Tibial nerve (tissue), 4 donors: ENCODE measurements at regions not wholly inside any gene's neighbourhood (a gene's known extent, or its start where the extent isn't known, plus 50 kb on each side); places are given as distances from the start of the nearest gene placed in this dataset.

Experiments used
- DNase-seq, 2 donors: peaks; one replicate each; pipeline ENCODE4 v3.0.0-alpha.2; 2019; ENCODE audit warnings: low spot score in 2 of 2
- H3K27ac ChIP-seq, 4 donors: fragments of 200-600 bp; sonication (generic) in 3 of 4; one replicate each; pipeline ENCODE4 v1.5.1; 2017 to 2019; ENCODE audit warnings: mild to moderate bottlenecking in 1 of 4
- H3K27me3 ChIP-seq, 2 donors: fragments of 200-600 bp; sonication (generic) in 1 of 2; one replicate each; pipeline versions ENCODE4 v1.5.1 to v1.6.0; 2017 to 2019
- H3K36me3 ChIP-seq, 3 donors: fragments of 200-600 bp; sonication (generic); one replicate each; pipeline ENCODE4 v1.5.1; 2018 to 2019
- H3K4me1 ChIP-seq, 4 donors: fragments of 200-600 bp; sonication (generic) in 3 of 4; one replicate each; pipeline ENCODE4 v1.5.1; 2017 to 2019
- H3K4me3 ChIP-seq, 4 donors: fragments of 200-600 bp; sonication (generic) in 3 of 4; one replicate each; pipeline ENCODE4 v1.5.1; 2017 to 2019; ENCODE audit warnings: mild to moderate bottlenecking in 1 of 4, moderate library complexity in 1 of 4
- H3K9me3 ChIP-seq, 4 donors: fragments of 200-600 bp; sonication (generic) in 3 of 4; one replicate each; pipeline ENCODE4 v1.5.1; 2017 to 2019
- EP300 ChIP-seq, 2 donors: sonication (generic); formaldehyde crosslinking; IDR thresholded peaks; one replicate each; pipeline ENCODE4 v1.6.1; 2017; ENCODE audit warnings: antibody characterized with exemption in 2 of 2, mild to moderate bottlenecking in 1 of 2
- POLR2A ChIP-seq, 2 donors: fragments of 450-650 bp; IDR thresholded peaks; one replicate each; pipeline ENCODE4 v1.6.1; 2017; ENCODE audit warnings: antibody characterized with exemption in 2 of 2, mild to moderate bottlenecking in 2 of 2, moderate library complexity in 2 of 2
- WGBS, 2 donors: methylation state at CpG; one replicate each; pipeline ENCODE4 v1.1.5; 2018; 5-methylcytosine and 5-hydroxymethylcytosine counted together
- TF ChIP-seq, protein P1 (sequence below), 5 experiments: fragments of 200-600 bp in 3 of 5; fragments of 450-650 bp in 2 of 5; sonication (generic) in 3 of 5; IDR thresholded peaks; one replicate each; pipeline ENCODE4 v1.5.1; 2016 to 2019; ENCODE audit warnings: antibody characterized with exemption in 5 of 5, mild to moderate bottlenecking in 3 of 5, moderate library complexity in 2 of 5

- Histone ChIP-seq H3K9me3 (no peaks in the 10 kb centered on the region), H3K36me3 (no peaks in the 10 kb centered on the region), H3K27ac (no peak overlapping the region), H3K27me3 (no peaks in the 10 kb centered on the region), H3K4me3 (no peak overlapping the region), H3K4me1 (no peaks in the 10 kb centered on the region)
- TF ChIP-seq POLR2A (IDR thresholded peaks at IDR 0.05) (no peak), EP300 (IDR thresholded peaks at IDR 0.05) (no peak)
- TF ChIP-seq, protein P1, sequence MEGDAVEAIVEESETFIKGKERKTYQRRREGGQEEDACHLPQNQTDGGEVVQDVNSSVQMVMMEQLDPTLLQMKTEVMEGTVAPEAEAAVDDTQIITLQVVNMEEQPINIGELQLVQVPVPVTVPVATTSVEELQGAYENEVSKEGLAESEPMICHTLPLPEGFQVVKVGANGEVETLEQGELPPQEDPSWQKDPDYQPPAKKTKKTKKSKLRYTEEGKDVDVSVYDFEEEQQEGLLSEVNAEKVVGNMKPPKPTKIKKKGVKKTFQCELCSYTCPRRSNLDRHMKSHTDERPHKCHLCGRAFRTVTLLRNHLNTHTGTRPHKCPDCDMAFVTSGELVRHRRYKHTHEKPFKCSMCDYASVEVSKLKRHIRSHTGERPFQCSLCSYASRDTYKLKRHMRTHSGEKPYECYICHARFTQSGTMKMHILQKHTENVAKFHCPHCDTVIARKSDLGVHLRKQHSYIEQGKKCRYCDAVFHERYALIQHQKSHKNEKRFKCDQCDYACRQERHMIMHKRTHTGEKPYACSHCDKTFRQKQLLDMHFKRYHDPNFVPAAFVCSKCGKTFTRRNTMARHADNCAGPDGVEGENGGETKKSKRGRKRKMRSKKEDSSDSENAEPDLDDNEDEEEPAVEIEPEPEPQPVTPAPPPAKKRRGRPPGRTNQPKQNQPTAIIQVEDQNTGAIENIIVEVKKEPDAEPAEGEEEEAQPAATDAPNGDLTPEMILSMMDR (IDR thresholded peaks at IDR 0.05) = no peak
- WGBS, 2 donors = 75 to 85% methylated on average over 2 of the region's 2 CpGs
- DNase-seq = no peak
Measured at GRCh38 chr2:117738991-117739839, 75.3 kb upstream of the DDX18 start.

- DNase-seq = no peak
- 32 to 39% methylated on average over 5 of the region's 5 CpGs for WGBS, 2 donors
- H3K27me3 ChIP-seq = no peaks in the 10 kb centered on the region
- no peak overlapping the region for H3K27ac ChIP-seq
- TF ChIP-seq, protein P1 (IDR thresholded peaks at IDR 0.05) = no peak
- TF ChIP-seq EP300 (IDR thresholded peaks at IDR 0.05) = no peak
- no peak for TF ChIP-seq POLR2A (IDR thresholded peaks at IDR 0.05)
- no peaks in the 10 kb centered on the region for H3K4me1 ChIP-seq
- H3K36me3 ChIP-seq = no peaks in the 10 kb centered on the region
- H3K4me3 ChIP-seq = no peak overlapping the region
- H3K9me3 ChIP-seq = peaks cover 0 to 7% (median 0%) of the 10 kb centered on the region in 4 donors
Measured at GRCh38 chr2:117745537-117745936, 69.0 kb upstream of the DDX18 start.

- H3K27ac ChIP-seq = no peak overlapping the region
- WGBS, 2 donors = 72 to 81% methylated on average over 2 of the region's 2 CpGs
- H3K4me3 ChIP-seq = no peak overlapping the region
- H3K27me3 ChIP-seq = no peaks in the 10 kb centered on the region
- peaks cover 0 to 3% (median 0%) of the 10 kb centered on the region in 4 donors for H3K9me3 ChIP-seq
- no peaks in the 10 kb centered on the region for H3K4me1 ChIP-seq
- DNase-seq = no peak
- no peaks in the 10 kb centered on the region for H3K36me3 ChIP-seq
- TF ChIP-seq EP300 (IDR thresholded peaks at IDR 0.05) (no peak), POLR2A (IDR thresholded peaks at IDR 0.05) (no peak)
- TF ChIP-seq, protein P1 (IDR thresholded peaks at IDR 0.05) = no peak
Measured at GRCh38 chr2:117755768-117756167, 58.7 kb upstream of the DDX18 start.

- Histone ChIP-seq H3K27me3 (no peaks in the 10 kb centered on the region), H3K9me3 (no peaks in the 10 kb centered on the region), H3K4me3 (no peak overlapping the region), H3K27ac (no peak overlapping the region), H3K4me1 (peaks cover 0 to 5% (median 0%) of the 10 kb centered on the region in 4 donors), H3K36me3 (no peaks in the 10 kb centered on the region)
- TF ChIP-seq POLR2A (IDR thresholded peaks at IDR 0.05) (no peak), EP300 (IDR thresholded peaks at IDR 0.05) (no peak)
- TF ChIP-seq, protein P1 (IDR thresholded peaks at IDR 0.05) = no peak
- 73 to 92% methylated on average over 1 of the region's 1 CpG for whole genome bisulfite sequencing, 2 donors
- DNase-seq = no peak
Measured at GRCh38 chr2:117760916-117761315, 53.6 kb upstream of the DDX18 start.

DNA sequence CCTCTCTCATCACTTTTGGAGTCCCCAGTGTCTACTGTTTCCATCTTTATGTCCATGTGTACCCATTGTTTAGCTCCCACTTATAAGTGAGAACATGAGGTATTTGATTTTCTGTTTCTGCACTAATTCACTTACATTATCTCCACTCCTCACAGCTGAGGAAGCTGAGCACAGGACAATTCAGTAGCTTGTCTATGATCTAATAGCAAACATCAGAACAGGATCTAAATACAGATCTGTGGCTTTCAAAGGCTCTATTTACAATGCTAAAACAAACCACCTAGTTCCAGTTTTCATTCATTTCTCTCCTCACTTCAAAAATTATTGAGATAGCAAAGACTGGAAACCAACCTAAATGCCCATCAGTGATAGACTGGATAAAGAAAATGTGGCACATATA, 52.0 kb upstream of the DDX18 start:
- TF ChIP-seq, protein P1 (IDR thresholded peaks at IDR 0.05) = no peak
- no peak for TF ChIP-seq EP300 (IDR thresholded peaks at IDR 0.05)
- TF ChIP-seq POLR2A (IDR thresholded peaks at IDR 0.05) = no peak
- no peaks in the 10 kb centered on the region for H3K27me3 ChIP-seq
- H3K4me3 ChIP-seq = no peak overlapping the region

More for the DNA sequence above, 52.0 kb upstream of the DDX18 start:
- no peaks in the 10 kb centered on the region for H3K9me3 ChIP-seq
- no peak for DNase-seq
- peaks cover 0 to 5% (median 0%) of the 10 kb centered on the region in 4 donors for H3K4me1 ChIP-seq
- no peak overlapping the region for H3K27ac ChIP-seq
- H3K36me3 ChIP-seq = no peaks in the 10 kb centered on the region
